CD4-positive, alpha-beta T cell (primary cell): ENCODE measurements at regions not wholly inside any gene's neighbourhood (a gene's known extent, or its start where the extent isn't known, plus 50 kb on each side); places are given as distances from the start of the nearest gene placed in this dataset.

Experiments used
- ATAC-seq: fragments of 200-7000 bp; cut with Tn5 transposase; one replicate; pipeline ENCODE4 v1.10.0; 2022; ENCODE audit warnings: mild to moderate bottlenecking; ENCODE audit not compliant: poor library complexity
- CTCF ChIA-PET: fragments of 350-600 bp; sonication (Branson Sonifier 250); formaldehyde crosslinking; loops from one replicate; lab custom pipeline; 2021; ENCODE audit warnings: antibody characterized with exemption, inconsistent platforms; lab: Charles Lee
- POLR2A ChIA-PET: fragments of 350-600 bp; sonication (Branson Sonifier 250); formaldehyde crosslinking; loops from one replicate; lab custom pipeline; 2021; ENCODE audit warnings: antibody characterized with exemption, inconsistent platforms; lab: Charles Lee
- DNase-seq, 14 experiments: peaks; one replicate each; pipeline ENCODE4 v3.0.0-alpha.2; 2013 to 2020; ENCODE audit warnings: mixed read lengths in 2 of 14
- H3K27ac ChIP-seq, 2 donors: one replicate each; pipeline versions ENCODE4 v1.5.1 to v1.7.0; 2013; ENCODE audit warnings: low read length in 2 of 2, low read depth in 1 of 2, mild to moderate bottlenecking in 1 of 2
- H3K27me3 ChIP-seq, 2 experiments: 1 replicate in 1 of 2; 2 replicates in 1 of 2; pipeline versions ENCODE4 v1.6.1 to v1.7.0; 2013; ENCODE audit warnings: low read length in 2 of 2, control low read depth in 1 of 2, mild to moderate bottlenecking in 1 of 2, moderate library complexity in 1 of 2; ENCODE audit not compliant: insufficient read depth in 2 of 2, control insufficient read depth in 1 of 2
- H3K36me3 ChIP-seq: one replicate; pipeline ENCODE4 v1.6.1; 2013; ENCODE audit warnings: low read length, control low read depth; ENCODE audit not compliant: insufficient read depth
- H3K4me1 ChIP-seq: one replicate; pipeline ENCODE4 v1.6.1; 2013; ENCODE audit warnings: low read length, control low read depth; ENCODE audit not compliant: insufficient read depth
- H3K4me3 ChIP-seq: one replicate; pipeline ENCODE4 v1.5.1; 2013; ENCODE audit warnings: mild to moderate bottlenecking, low read length, moderate library complexity
- H3K9me3 ChIP-seq, 2 experiments: 1 replicate in 1 of 2; 2 replicates in 1 of 2; pipeline versions ENCODE4 v1.6.1 to v1.7.0; 2013; ENCODE audit warnings: low read length in 2 of 2, mild to moderate bottlenecking in 2 of 2, control low read depth in 1 of 2, moderate library complexity in 1 of 2; ENCODE audit not compliant: control insufficient read depth in 1 of 2, insufficient read depth in 1 of 2
- H3K27ac Mint-ChIP-seq: one replicate; pipeline ENCODE4 v1.8.0; 2020; ENCODE audit warnings: mixed read lengths
- H3K27me3 Mint-ChIP-seq: one replicate; pipeline ENCODE4 v1.8.0; 2021; ENCODE audit warnings: mixed read lengths
- H3K36me3 Mint-ChIP-seq: one replicate; pipeline ENCODE4 v1.8.0; 2021; ENCODE audit warnings: low read depth, mixed read lengths
- H3K4me1 Mint-ChIP-seq: one replicate; pipeline ENCODE4 v1.8.0; 2021; ENCODE audit warnings: low read depth, mixed read lengths
- H3K4me3 Mint-ChIP-seq: one replicate; pipeline ENCODE4 v1.8.0; 2020; ENCODE audit warnings: mild to moderate bottlenecking, mixed read lengths
- H3K9me3 Mint-ChIP-seq: one replicate; pipeline ENCODE4 v1.8.0; 2020; ENCODE audit warnings: mixed read lengths
- intact Hi-C, 2 experiments: fragments of 100-400 bp; cut with DNase I in 1 of 2; cut with micrococcal nuclease in 1 of 2; formaldehyde crosslinking; loops; one replicate each; pipeline versions ENCODE4 v1.15.1 to v1.9.0; 2023 to 2025; cut with DNase I, micrococcal nuclease
- TF ChIP-seq, protein P1 (sequence below): fragments of 200-600 bp; IDR thresholded peaks from one replicate; pipeline ENCODE4 v1.8.0; 2022; ENCODE audit warnings: antibody characterized with exemption, mild to moderate bottlenecking

DNA sequence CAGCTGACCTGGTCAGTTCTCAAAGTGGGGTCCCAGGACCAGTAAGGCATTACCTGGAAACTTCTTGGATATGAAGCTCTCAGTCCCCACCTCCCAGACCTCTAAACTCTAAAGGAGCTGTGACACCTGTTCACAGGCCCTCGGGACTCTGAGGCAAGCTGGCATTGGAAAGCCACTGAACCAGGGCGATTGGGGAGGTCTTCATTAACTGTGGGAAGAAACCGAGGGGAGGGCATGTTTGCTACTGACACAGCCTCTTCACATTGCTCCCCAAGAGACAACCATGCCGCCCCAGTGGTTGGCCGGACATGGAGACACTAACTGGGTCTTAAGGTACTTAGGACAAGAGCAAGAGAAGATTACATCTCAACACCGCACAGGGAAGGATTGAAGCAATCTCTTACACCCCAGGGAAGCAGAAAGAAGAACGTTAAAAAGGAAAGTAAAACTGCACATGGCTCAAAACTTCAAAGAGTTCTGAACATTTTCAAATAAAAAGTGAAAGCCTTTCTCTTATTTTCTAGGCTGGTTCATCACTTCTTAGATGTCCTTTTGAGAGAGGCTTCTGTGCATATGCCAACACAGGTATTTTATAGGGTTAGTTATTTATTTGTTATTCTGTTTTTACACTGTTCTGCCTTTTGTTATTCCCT is 210.0 kb upstream of the CST7 start:
- TF ChIP-seq, protein P1, sequence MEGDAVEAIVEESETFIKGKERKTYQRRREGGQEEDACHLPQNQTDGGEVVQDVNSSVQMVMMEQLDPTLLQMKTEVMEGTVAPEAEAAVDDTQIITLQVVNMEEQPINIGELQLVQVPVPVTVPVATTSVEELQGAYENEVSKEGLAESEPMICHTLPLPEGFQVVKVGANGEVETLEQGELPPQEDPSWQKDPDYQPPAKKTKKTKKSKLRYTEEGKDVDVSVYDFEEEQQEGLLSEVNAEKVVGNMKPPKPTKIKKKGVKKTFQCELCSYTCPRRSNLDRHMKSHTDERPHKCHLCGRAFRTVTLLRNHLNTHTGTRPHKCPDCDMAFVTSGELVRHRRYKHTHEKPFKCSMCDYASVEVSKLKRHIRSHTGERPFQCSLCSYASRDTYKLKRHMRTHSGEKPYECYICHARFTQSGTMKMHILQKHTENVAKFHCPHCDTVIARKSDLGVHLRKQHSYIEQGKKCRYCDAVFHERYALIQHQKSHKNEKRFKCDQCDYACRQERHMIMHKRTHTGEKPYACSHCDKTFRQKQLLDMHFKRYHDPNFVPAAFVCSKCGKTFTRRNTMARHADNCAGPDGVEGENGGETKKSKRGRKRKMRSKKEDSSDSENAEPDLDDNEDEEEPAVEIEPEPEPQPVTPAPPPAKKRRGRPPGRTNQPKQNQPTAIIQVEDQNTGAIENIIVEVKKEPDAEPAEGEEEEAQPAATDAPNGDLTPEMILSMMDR: no peak
- Mint-ChIP-seq H3K36me3 (no peaks in the 10 kb centered on the region), H3K9me3 (no peaks in the 10 kb centered on the region), H3K27me3 (no peaks in the 10 kb centered on the region), H3K4me1 (peaks cover 23% of the 10 kb centered on the region), H3K4me3 (peak overlapping the region; percentile 52), H3K27ac (peak overlapping the region; percentile 60)
- Histone ChIP-seq H3K4me3 (no peak overlapping the region), H3K27me3 (no peaks in the 10 kb centered on the region), H3K27ac (no peak overlapping the region), H3K9me3 (no peaks in the 10 kb centered on the region), H3K36me3 (no peaks in the 10 kb centered on the region), H3K4me1 (no peaks in the 10 kb centered on the region)
- ChIA-PET CTCF (no interaction called here), POLR2A (no interaction called here)
- peak in 1 of 14 experiments; percentile 31 for DNase-seq
- intact Hi-C loops: no loop called here
- ATAC-seq: no peak

DNA sequence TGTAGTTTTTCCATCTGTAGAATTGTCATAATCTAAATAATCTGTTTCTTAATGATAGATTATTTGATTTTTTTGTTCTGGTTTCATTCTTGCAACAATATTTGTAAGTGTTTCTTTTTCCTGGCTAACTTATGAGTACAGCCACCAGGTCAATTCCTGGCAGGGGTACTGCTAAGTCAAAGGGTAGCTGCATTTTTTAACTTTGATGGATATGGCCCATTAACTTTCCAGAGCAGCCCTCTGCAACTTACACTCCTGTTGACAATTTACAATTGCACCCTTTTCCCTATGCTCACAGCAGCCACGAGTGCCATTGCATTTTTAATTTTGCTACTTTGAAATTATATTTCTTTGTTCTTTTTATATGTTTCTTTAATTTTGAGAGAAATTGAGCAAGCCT is 209.3 kb upstream of the CST7 start:
- no peak for DNase-seq
- H3K9me3 ChIP-seq: no peaks in the 10 kb centered on the region
- ChIA-PET CTCF (no interaction called here), POLR2A (no interaction called here)
- intact Hi-C loops: no loop called here
- H3K36me3 ChIP-seq: no peaks in the 10 kb centered on the region
- no peak for ATAC-seq
- peaks cover 23% of the 10 kb centered on the region for H3K4me1 Mint-ChIP-seq
- H3K4me3 Mint-ChIP-seq: peak overlapping the region; percentile 52
- no peak overlapping the region for H3K4me3 ChIP-seq
- no peaks in the 10 kb centered on the region for H3K36me3 Mint-ChIP-seq
- no peaks in the 10 kb centered on the region for H3K9me3 Mint-ChIP-seq
- TF ChIP-seq, protein P1: no peak
- no peaks in the 10 kb centered on the region for H3K4me1 ChIP-seq
- peaks cover 0 to 3% of the 10 kb centered on the region in 2 experiments for H3K27me3 ChIP-seq
- no peaks in the 10 kb centered on the region for H3K27me3 Mint-ChIP-seq
- peak overlapping the region; percentile 60 for H3K27ac Mint-ChIP-seq
- H3K27ac ChIP-seq: no peak overlapping the region

DNA sequence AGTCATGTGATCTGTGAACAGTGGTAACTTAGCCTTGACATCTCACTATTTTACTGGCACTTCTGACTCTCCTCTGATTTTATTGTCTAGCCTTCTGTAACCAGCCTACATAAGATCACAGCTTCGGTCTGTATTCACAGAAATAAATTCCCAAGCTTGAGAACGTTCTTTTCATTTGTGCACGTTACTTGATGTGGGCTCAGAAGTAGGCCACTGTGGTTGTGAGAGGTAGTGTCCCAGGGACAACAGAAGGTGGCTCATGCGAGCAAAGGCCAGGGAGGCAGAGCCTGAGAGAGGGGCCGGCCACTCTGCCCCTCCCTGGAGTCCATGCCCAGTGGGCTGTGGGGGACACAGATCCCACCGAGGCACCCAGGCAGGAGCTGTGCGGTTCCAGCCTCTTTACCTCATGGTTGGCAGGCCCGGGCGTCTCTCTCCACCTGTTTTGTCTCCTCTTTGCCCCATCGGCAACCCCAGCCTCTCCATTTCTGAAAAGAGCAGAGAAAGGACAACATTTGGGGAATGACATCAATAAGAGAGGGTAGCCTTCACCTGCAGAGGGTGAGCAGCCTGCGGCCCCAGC is 207.5 kb upstream of the CST7 start:
- ChIA-PET POLR2A (no interaction called here), CTCF (no interaction called here)
- no peak overlapping the region for H3K27ac Mint-ChIP-seq
- H3K27ac ChIP-seq: no peak overlapping the region
- H3K9me3 Mint-ChIP-seq: no peaks in the 10 kb centered on the region
- H3K36me3 Mint-ChIP-seq: no peaks in the 10 kb centered on the region
- H3K27me3 Mint-ChIP-seq: no peaks in the 10 kb centered on the region
- H3K4me1 ChIP-seq: no peaks in the 10 kb centered on the region
- TF ChIP-seq, protein P1: no peak
- H3K27me3 ChIP-seq: peaks cover 0 to 3% of the 10 kb centered on the region in 2 experiments
- H3K36me3 ChIP-seq: no peaks in the 10 kb centered on the region
- H3K4me3 ChIP-seq: no peak overlapping the region
- no peak overlapping the region for H3K4me3 Mint-ChIP-seq
- intact Hi-C loops: no loop called here
- ATAC-seq (no peak), DNase-seq (no peak)
- peaks cover 23% of the 10 kb centered on the region for H3K4me1 Mint-ChIP-seq
- no peaks in the 10 kb centered on the region for H3K9me3 ChIP-seq
